Effector CD4-positive, alpha-beta T cell (primary cell): ENCODE measurements at regions not wholly inside any gene's neighbourhood (a gene's known extent, or its start where the extent isn't known, plus 50 kb on each side); places are given as distances from the start of the nearest gene placed in this dataset.
"Not testable (repeated sequence)": the region's sequence is repeated elsewhere in the genome, so short reads cannot be mapped to it uniquely, and the experiment has no call there.

ENCODE experiments used
- DNase-seq: peaks from one replicate; pipeline ENCODE4 v3.0.0-alpha.2; 2020

- DNase-seq, result no peak
Measured at GRCh38 chr1:181172082-181172481, 83.6 kb downstream of the IER5 start.

GRCh38 chr1:181173761-181174447 lies 85.4 kb downstream of the IER5 start:
- DNase-seq, result no peak

- no peak for DNase-seq
Measured at GRCh38 chr1:181174861-181175260, 86.4 kb downstream of the IER5 start.

GRCh38 chr1:181175356-181175910 lies 86.9 kb downstream of the IER5 start:
- no peak for DNase-seq

GRCh38 chr1:181175955-181176354 lies 87.5 kb downstream of the IER5 start:
- DNase-seq, result no peak

- no peak for DNase-seq
Measured at GRCh38 chr1:181178241-181178879, 89.9 kb downstream of the IER5 start.

GRCh38 chr1:181179279-181179986 lies 90.9 kb downstream of the IER5 start:
- no peak for DNase-seq

- DNase-seq, result no peak
Measured at GRCh38 chr1:181179987-181180365, 91.5 kb downstream of the IER5 start.

- DNase-seq, result no peak
Measured at GRCh38 chr1:181180407-181181031, 92.0 kb downstream of the IER5 start.

- no peak for DNase-seq
Measured at GRCh38 chr1:181181792-181182585, 93.5 kb downstream of the IER5 start.

- no peak for DNase-seq
Measured at GRCh38 chr1:181184621-181185020, 96.1 kb downstream of the IER5 start.

- DNase-seq, result no peak
Measured at GRCh38 chr1:181185461-181185860, 97.0 kb downstream of the IER5 start.

GRCh38 chr1:181186133-181186532 lies 97.6 kb downstream of the IER5 start:
- DNase-seq, result not testable (repeated sequence)

- DNase-seq, result no peak
Measured at GRCh38 chr1:181187337-181188126, 99.0 kb downstream of the IER5 start.

GRCh38 chr1:181189245-181189644 lies 100.7 kb downstream of the IER5 start:
- no peak for DNase-seq

GRCh38 chr1:181189691-181190363 lies 101.3 kb downstream of the IER5 start:
- peak; percentile 59 for DNase-seq

- DNase-seq, result no peak
Measured at GRCh38 chr1:181190364-181191035, 102.0 kb downstream of the IER5 start.

GRCh38 chr1:181191494-181192040 lies 103.1 kb downstream of the IER5 start:
- no peak for DNase-seq

- DNase-seq, result no peak
Measured at GRCh38 chr1:181192316-181192715, 103.8 kb downstream of the IER5 start.

- DNase-seq, result no peak
Measured at GRCh38 chr1:181202986-181203555, 114.6 kb downstream of the IER5 start.
